ENCODE measurements at regions not wholly inside any gene's neighbourhood (a gene's known extent, or its start where the extent isn't known, plus 50 kb on each side); places are given as distances from the start of the nearest gene placed in this dataset.

DNA sequence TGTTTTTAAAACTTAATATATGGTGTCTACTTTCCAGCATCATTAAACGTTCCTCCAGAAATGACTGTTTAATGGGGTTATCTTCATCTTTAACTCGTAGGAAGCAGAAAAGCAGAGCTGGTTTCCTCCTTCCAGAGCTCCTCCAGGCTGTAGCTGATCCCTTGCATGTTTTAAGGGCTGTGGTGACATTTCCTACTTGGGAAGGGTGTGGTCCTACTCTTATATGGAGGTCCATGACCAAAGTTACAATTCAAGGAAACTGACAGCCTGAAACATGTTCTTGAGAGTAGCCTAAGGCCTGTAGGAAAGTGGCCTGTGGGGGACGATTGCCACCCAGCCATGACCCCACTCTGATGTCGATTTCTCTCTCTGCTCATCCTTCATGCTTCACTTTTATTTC is 297.1 kb downstream of the GADD45G start:
- intact Hi-C loops (cut with micrococcal nuclease), result no loop called here
- Mint-ChIP-seq H3K4me1 (peaks cover 6% of the 10 kb centered on the region), H3K27me3 (ENCODE audit: low read depth in 3 of 3) (peaks cover 11 to 16% (median 14%) of the 10 kb centered on the region in 3 donors), H3K36me3 (no peaks in the 10 kb centered on the region), H3K27ac (no peak overlapping the region), H3K4me3 (no peak overlapping the region), H3K9me3 (no peaks in the 10 kb centered on the region)
- H3K4me1 ChIP-seq (ENCODE audit: control insufficient read depth in 1 of 2, insufficient read depth in 2 of 2, low read length in 2 of 2), result no peaks in the 10 kb centered on the region
- no peak overlapping the region for H3K27ac ChIP-seq (ENCODE audit: low read depth in 1 of 2, low read length in 2 of 2)
- H3K27me3 ChIP-seq (ENCODE audit: control insufficient read depth in 2 of 2, insufficient read depth in 2 of 2, low read length in 2 of 2), result no peaks in the 10 kb centered on the region
- DNase-seq, result no peak
- no peak overlapping the region for H3K4me3 ChIP-seq (replicated peaks in 1 of 3; ENCODE audit: low read depth in 2 of 3, low read length in 3 of 3)
- no peaks in the 10 kb centered on the region for H3K9me3 ChIP-seq (replicated peaks in 1 of 2; ENCODE audit: control insufficient read depth in 1 of 2, insufficient read depth in 1 of 2, low read length in 2 of 2)
- H3K9ac ChIP-seq (ENCODE audit: insufficient read depth, low read length, poor library complexity, severe bottlenecking), result no peak overlapping the region
- H4K20me1 ChIP-seq (ENCODE audit: insufficient read depth, low read length), result no peaks in the 10 kb centered on the region
- no peaks in the 10 kb centered on the region for H3K79me2 ChIP-seq (ENCODE audit: insufficient read depth, low read length)
- no peak overlapping the region for H3K4me2 ChIP-seq (replicated peaks; ENCODE audit: extremely low read depth, low read length, poor library complexity, severe bottlenecking)
- TF ChIP-seq CTCF (IDR thresholded peaks at IDR 0.05), result no peak
- WGBS (ENCODE audit: insufficient coverage), result no CpG with 5 or more reads among the region's 4 CpGs
- H3K36me3 ChIP-seq (replicated peaks in 1 of 2; ENCODE audit: control insufficient read depth in 1 of 2, insufficient read depth in 2 of 2, low read length in 2 of 2), result no peaks in the 10 kb centered on the region
- H2AFZ ChIP-seq (ENCODE audit: insufficient read depth, low read depth, low read length, poor library complexity, severe bottlenecking), result no peak overlapping the region

- Mint-ChIP-seq H3K9me3 (no peaks in the 10 kb centered on the region), H3K27me3 (ENCODE audit: low read depth in 3 of 3) (peaks cover 11 to 13% (median 12%) of the 10 kb centered on the region in 3 donors), H3K4me3 (no peak overlapping the region), H3K27ac (no peak overlapping the region), H3K4me1 (peaks cover 6% of the 10 kb centered on the region), H3K36me3 (no peaks in the 10 kb centered on the region)
- Histone ChIP-seq H3K36me3 (replicated peaks in 1 of 2; ENCODE audit: control insufficient read depth in 1 of 2, insufficient read depth in 2 of 2, low read length in 2 of 2) (no peaks in the 10 kb centered on the region), H3K9me3 (replicated peaks in 1 of 2; ENCODE audit: control insufficient read depth in 1 of 2, insufficient read depth in 1 of 2, low read length in 2 of 2) (no peaks in the 10 kb centered on the region), H4K20me1 (ENCODE audit: insufficient read depth, low read length) (no peaks in the 10 kb centered on the region), H3K9ac (ENCODE audit: insufficient read depth, low read length, poor library complexity, severe bottlenecking) (no peak overlapping the region), H3K4me2 (replicated peaks; ENCODE audit: extremely low read depth, low read length, poor library complexity, severe bottlenecking) (no peak overlapping the region), H3K4me3 (replicated peaks in 1 of 3; ENCODE audit: low read depth in 2 of 3, low read length in 3 of 3) (no peak overlapping the region), H3K27me3 (ENCODE audit: control insufficient read depth in 2 of 2, insufficient read depth in 2 of 2, low read length in 2 of 2) (no peaks in the 10 kb centered on the region), H3K4me1 (ENCODE audit: control insufficient read depth in 1 of 2, insufficient read depth in 2 of 2, low read length in 2 of 2) (no peaks in the 10 kb centered on the region), H2AFZ (ENCODE audit: insufficient read depth, low read depth, low read length, poor library complexity, severe bottlenecking) (no peak overlapping the region), H3K79me2 (ENCODE audit: insufficient read depth, low read length) (no peaks in the 10 kb centered on the region), H3K27ac (ENCODE audit: low read depth in 1 of 2, low read length in 2 of 2) (no peak overlapping the region)
- DNase-seq, result no peak
- intact Hi-C loops (cut with micrococcal nuclease), result no loop called here
- WGBS (ENCODE audit: insufficient coverage), result 100% methylated on average over 2 of the region's 8 CpGs
- TF ChIP-seq CTCF (IDR thresholded peaks at IDR 0.05), result no peak
Measured at GRCh38 chr9:89902450-89903140, 297.8 kb downstream of the GADD45G start.
